GM13976 (cell line): ENCODE measurements at regions not wholly inside any gene's neighbourhood (a gene's known extent, or its start where the extent isn't known, plus 50 kb on each side); places are given as distances from the start of the nearest gene placed in this dataset.

Source experiments
- DNase-seq: peaks from one replicate; pipeline ENCODE4 v3.0.0; 2012; ENCODE audit warnings: low spot score
- in situ Hi-C: fragments of 300-500 bp; cut with MboI; formaldehyde crosslinking; loops from one replicate; pipeline ENCODE4 v1.12.0; 2022; ENCODE audit warnings: low sequenced_read_pairs, mixed read lengths, inconsistent platforms; ENCODE audit not compliant: unreplicated experiment
- TF ChIP-seq, protein P1 (sequence below): IDR thresholded peaks from 2 replicates; pipeline ENCODE4 v1.5.1; 2012; ENCODE audit warnings: borderline replicate concordance, mild to moderate bottlenecking; ENCODE audit not compliant: insufficient read depth; ENCODE audit errors: extremely low read depth, missing control alignments, control extremely low read depth

DNA sequence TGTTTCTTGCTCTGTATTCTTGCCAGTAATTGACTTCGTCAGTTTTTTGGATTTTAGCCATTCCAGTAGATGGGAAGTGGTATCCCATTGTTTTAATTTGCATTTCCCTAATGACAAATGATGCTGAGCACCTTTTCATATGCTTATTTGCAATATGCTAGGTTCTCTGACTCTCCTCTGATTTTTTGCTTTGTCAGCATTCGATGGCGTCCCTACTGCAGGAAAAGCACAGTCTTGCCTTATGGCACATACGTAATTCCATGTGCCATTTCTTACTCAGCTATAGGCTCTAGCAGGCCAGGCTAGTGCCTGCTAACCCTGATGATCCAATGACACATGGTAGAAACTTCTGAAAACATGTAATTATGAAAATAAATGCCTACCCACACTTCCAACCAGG lies 239.2 kb upstream of the ATP10A start:
- in situ Hi-C loops: no loop called here
- DNase-seq: no peak
- TF ChIP-seq, protein P1, sequence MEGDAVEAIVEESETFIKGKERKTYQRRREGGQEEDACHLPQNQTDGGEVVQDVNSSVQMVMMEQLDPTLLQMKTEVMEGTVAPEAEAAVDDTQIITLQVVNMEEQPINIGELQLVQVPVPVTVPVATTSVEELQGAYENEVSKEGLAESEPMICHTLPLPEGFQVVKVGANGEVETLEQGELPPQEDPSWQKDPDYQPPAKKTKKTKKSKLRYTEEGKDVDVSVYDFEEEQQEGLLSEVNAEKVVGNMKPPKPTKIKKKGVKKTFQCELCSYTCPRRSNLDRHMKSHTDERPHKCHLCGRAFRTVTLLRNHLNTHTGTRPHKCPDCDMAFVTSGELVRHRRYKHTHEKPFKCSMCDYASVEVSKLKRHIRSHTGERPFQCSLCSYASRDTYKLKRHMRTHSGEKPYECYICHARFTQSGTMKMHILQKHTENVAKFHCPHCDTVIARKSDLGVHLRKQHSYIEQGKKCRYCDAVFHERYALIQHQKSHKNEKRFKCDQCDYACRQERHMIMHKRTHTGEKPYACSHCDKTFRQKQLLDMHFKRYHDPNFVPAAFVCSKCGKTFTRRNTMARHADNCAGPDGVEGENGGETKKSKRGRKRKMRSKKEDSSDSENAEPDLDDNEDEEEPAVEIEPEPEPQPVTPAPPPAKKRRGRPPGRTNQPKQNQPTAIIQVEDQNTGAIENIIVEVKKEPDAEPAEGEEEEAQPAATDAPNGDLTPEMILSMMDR: no peak

DNA sequence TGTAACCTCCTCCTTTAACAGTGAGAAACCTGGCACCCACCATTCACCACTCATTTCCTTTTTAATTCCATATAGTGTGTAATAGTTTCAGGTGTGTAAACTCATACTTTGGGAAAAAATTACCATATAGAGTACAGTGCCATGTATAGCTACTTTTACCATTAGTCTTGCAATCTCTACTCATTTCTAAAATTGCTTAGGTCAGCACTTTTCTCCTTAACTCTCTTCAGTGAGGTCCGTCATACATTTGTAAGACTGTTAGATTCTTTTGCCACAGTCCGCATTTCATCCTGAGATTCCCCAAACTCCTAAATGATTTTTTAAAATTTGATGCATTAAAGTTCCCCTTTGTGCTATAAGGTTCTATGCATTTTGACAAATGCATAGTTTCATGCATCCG lies 238.3 kb upstream of the ATP10A start:
- DNase-seq: no peak
- TF ChIP-seq, protein P1: no peak
- in situ Hi-C loops: no loop called here

DNA sequence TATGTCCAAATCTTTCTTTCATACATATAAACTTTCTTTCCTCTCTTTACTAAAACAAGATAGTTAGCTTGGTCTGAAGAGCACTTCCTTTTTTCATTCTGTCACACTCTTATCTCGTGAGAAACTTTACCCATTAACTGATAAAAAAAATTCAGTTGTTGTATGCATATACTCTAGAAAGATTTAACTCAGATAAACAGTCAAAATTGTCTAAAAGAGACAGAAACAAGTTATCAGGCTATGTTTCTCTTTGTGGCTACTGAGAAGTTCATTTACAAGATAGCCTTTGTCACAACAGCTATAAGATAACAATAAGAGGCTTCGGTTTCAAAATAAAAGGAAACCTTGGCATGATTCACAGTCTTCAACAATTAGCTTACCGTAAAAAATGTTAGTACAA lies 235.7 kb upstream of the ATP10A start:
- TF ChIP-seq, protein P1: no peak
- in situ Hi-C loops: no loop called here
- DNase-seq: no peak

DNA sequence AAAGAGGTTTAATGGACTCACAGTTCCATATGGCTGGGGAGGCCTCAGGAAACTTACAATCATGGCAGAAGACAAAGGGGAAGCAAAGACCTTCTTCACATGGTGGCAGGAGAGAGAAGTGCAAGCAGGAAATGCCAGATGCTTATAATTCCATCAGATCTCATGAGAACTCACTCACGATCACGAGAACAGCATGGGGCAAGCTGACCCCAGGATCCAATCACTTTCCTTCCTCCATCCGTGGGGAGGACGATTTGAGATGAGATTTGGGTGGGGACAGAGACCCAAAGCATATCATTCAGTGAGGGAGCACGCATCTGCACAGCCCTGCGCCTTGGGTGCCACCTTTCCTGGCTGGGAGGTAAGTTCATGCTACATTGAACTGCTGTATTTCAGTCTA lies 234.1 kb upstream of the ATP10A start:
- no peak for DNase-seq
- TF ChIP-seq, protein P1: no peak
- in situ Hi-C loops: no loop called here

DNA sequence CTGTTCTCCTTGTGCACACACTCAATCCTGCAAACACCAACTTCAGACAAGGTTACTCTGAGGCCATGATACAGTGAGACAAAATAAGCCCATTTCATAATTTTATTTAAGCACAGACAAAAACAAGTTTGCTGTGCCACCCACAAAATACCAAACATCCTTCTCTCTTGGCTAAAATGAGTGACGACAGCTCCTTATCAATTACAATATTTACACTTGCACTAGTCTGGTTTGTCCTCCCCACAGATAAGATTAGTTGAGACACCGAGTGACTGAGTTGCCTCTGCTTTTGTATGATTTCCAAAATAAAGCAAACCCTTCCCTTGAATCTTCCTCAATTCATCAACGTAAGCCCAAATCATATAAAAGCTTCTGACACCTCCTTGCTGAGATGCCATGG lies 233.5 kb upstream of the ATP10A start:
- no peak for DNase-seq
- in situ Hi-C loops: no loop called here
- TF ChIP-seq, protein P1: no peak

DNA sequence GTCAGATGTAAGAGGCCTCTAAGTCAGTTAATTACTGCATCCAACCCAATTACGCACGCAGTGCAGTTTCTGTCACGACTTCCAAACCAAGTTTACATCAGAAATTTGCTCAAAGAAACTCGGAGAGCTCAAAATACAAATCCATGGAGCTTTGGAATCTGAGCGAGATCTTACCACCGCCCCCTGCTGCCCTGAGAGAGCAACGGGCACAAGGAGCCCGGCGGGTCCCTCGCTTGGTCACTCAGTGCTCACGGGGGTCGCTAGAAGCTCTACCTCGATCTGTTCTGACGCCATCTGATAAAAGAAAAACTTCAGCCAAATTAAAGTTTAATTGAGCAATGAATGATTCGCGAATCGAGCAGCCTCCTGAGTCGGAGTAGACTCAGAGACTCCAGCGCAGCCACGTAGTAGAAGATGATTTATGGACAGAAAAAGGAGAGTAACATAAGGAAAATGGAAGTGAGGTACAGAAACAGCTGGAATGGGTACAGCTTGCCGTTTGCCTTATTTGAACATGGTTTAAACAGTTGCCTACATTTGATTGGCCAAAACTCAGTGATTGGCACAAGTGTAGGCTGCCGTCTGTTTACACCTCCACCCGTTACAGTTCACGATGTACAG lies 232.7 kb upstream of the ATP10A start:
- no peak for DNase-seq
- TF ChIP-seq, protein P1: no peak
- in situ Hi-C loops: no loop called here
